T-helper 2 cell treated with Interferon-gamma antibody and Interleukin-4, amounts not matched to agents 100 ng/mL and 5 ng/mL, for 36 hours (primary cell): ENCODE measurements at regions not wholly inside any gene's neighbourhood (a gene's known extent, or its start where the extent isn't known, plus 50 kb on each side); places are given as distances from the start of the nearest gene placed in this dataset.
"Not testable (repeated sequence)": the region's sequence is repeated elsewhere in the genome, so short reads cannot be mapped to it uniquely, and the experiment has no call there.

Source experiments
- intact Hi-C: fragments of 100-400 bp; cut with micrococcal nuclease; formaldehyde crosslinking; loops from one replicate; pipeline ENCODE4 v1.15.1; 2023

- intact Hi-C loops: no loop called here
These were observed 128.4 kb upstream of the RAB4A start for GRCh38 chr1:229142471-229142870.

DNA sequence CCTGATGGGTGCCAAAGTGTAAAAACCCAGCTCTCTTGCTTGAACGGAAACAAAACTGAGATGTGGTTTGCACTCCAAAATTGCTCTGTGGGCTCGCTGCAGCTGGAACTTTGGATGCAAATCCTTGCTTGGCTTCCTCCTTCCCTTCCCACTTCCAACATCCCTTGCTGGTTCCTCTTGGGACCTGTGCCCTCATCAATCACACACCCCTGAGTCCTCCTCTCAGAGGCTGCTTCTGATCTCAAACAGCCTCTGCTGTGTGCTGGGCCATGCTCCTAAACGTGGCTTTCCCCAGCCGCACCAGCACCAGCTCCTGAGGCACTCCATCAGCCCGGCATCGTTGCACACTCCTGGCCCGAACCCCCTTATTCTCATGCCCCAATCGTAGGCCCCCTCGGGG, 124.3 kb upstream of the RAB4A start:
- intact Hi-C loops: no loop called here

DNA sequence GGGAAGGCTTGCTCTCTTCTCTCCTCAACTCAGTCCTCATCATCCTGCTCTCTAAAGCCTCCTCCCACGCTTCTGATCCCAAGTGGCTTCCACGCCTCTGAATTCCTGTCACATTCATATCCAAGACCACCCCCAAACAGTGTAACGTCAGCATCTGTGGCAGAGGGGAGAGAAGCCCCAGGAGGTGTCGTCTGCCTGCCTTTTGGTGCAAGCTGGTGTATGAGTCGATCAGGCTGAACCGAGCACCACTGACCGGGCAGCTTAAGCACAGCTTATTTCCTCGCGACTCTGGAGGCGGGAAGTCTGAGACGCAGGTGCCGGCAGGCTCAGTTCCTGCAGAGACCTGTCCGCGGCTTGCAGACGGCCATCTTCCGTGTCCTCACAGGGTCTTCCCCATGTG, 123.8 kb upstream of the RAB4A start:
- intact Hi-C loops: no loop called here

GRCh38 chr1:229148041-229148671, 122.8 kb upstream of the RAB4A start:
- intact Hi-C loops: no loop called here

- intact Hi-C loops: no loop called here
These were observed 122.2 kb upstream of the RAB4A start for GRCh38 chr1:229148743-229149142.

GRCh38 chr1:229149435-229149834, 121.5 kb upstream of the RAB4A start:
- intact Hi-C loops: no loop called here

DNA sequence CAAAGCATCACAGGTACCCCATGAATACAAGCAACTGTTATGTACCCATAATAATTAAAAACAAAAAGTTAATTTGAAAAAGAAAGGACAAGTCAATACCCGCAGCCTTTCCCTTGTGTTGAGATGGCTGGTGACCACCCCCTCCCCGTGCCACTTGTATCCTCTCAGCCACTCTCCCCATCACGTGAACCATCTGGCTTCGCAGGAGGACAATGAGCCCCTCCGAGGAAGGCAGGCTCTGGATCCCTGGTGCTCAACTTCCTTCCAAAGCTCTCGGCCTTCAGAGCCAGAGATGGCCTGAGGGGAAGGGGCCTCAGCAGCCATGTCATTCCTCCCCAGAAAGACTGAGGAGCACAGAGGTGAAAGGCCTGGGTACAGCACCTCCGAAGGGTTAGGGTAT, 120.4 kb upstream of the RAB4A start:
- intact Hi-C loops: no loop called here

DNA sequence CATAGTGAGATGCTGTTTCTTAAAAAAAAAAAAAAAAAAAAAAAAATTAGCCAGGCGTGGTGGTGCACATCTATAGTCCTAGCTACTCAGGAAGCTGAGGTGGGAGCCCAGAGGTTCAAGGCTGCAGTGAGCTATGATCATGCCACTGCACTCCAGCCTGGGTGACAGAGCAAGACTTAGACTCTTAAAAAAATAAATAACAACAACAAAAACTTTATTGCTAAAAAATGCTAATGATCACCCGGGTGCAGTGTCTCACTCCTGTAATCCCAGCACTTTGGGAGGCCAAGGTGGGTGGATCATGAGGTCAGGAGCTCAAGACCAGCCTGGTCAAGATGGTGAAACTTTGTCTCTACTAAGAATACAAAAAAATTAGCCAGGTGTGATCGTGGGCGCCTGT, 119.5 kb upstream of the RAB4A start:
- intact Hi-C loops: not testable (repeated sequence)

DNA sequence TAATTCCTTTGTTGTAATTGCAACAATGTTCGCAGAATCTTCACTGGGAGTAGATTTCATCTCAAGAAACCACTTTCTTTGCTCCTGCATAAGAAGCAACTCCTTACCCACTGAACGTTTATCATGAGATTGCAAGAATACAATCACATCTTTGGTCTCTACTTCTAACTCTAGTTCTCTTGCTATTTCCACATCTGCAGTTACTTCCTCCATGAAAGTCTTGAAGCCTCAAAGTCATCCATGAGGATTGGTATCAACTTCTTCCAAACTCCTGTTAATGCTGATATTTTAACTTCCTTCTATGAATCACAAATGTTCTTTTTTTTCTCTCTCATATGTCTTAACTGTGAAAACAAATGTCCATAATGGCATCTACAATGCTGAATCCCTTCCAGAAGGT, 118.6 kb upstream of the RAB4A start:
- intact Hi-C loops: no loop called here

DNA sequence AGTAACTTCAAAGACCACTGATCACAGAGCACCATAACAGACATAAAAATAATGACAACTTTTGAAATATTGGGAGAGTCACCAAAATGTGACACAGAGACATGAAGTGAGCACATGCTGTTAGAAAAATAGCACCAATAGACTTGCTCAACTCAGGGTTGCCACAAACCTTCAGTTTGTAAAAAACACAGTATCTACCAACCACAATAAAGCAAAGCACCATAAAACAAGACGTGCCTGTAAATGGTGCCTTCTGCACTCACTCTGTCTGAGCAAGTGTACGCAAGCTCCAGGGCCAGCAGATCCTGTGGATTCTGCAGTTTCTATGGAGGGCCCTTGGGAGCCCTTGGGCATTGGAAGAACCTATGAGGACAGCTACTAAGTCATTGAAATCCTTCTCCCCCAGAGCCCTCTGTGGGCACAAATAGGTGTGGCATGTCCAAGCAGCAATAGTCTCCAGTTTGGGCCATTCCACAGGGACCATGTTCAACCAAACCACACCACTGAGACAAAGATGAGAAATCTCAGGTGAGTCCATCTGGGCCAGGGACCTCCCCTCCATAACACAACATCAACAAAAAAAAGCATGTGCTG, 116.9 kb upstream of the RAB4A start:
- intact Hi-C loops: no loop called here

DNA sequence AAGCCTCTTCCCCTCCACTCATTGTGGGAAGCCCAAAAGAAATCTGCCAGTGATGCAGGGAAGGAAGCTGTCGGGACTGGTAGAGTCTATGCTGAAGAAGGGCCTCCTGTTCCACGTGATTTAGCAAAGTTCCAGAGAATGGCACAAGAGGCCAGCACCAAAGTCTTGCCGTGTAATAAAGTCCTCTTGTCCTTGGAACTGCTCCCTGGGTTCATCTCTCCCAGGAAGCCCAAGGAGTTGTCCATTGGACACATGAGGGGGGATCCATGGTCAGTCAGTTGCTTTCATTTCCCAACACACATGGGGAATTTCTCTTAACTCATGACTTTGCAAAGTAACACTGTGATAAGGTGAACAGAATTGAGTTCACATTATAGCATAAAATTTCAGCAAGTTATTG, 116.1 kb upstream of the RAB4A start:
- intact Hi-C loops: no loop called here

DNA sequence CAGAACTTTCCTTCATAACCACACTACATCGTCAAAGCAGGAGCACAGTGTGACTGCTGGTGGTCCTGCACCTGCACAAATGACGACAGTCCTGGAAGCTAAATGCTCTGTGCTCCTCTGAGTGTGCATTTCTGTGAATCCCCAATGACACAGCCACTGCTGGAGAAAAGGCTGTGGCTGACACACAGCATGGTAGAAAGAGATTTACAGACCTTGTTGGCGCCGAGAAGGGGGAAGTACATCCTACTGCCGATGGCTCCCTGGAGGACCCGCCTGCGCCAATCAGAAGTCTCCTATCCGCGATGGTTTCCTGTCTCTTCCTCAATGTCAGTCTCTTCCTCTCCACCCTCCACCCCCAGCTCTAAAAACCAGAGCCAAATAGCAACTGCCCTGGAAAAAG, 115.4 kb upstream of the RAB4A start:
- intact Hi-C loops: no loop called here

DNA sequence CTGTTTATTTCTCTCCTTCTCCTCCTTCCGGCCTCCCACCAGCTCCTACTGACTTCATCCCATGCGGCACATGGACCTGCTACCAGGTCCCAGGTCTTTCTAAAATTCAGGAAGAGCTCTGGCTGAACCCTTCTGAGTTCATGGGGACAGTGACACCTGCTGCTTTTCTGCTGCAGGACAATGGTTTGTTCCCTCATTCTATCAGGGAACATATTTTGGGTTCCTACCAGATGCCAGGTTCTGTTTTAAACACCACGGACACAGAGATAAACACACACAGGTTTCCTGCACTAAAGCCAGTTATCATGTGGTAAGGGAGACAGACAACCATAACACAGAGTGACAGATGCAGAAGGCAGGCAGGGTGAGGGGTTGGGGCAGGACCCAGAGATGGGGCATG, 114.0 kb upstream of the RAB4A start:
- intact Hi-C loops: no loop called here

GRCh38 chr1:229157480-229157879, 113.4 kb upstream of the RAB4A start:
- intact Hi-C loops: no loop called here

DNA sequence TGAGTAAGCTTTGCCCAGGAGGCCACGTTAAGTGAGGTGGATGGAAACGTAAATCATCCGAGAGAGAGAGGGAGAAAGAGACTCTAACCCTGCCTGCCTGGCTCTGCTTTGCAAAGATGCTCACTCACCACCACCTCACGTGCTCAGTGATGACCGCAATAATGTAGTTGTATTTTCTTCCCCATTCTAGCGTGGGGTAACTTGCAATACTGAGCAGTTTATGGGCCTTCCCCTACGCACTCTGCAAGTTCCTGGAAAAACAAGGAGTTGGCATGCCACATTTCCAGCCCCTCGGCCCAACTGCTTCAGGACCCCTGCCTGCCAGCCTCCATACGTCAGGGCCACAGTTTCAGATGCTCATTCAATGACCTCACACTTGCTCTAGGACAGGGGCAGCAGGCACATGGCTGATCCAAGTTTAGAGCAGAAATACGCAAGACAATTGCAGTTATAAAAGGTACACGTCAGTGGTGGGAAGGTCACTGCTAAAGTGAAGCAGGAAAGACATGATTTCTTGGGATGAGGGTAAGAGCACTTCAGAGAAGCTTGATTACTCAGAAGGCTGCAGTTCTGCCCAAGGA, 112.5 kb upstream of the RAB4A start:
- intact Hi-C loops: no loop called here

DNA sequence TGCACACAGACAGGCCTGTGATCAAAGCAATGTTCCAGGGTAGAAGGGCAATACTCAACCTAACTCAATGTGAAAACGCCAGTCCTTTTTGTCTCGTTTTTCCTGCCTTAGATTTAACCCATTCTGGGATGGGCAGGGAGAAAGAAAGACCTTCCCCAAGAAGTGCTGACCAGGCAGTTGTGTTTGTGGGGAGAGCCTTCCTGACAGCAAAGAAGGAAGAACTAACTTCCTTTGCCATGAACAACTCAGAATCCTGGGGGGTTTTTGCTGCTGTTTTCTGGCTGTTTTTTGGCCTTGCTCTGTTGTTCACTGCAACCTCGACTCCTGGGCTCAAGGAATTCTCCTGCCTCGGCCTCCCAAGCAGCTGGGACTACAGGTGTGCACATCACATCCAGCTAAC, 112.0 kb upstream of the RAB4A start:
- intact Hi-C loops: no loop called here

DNA sequence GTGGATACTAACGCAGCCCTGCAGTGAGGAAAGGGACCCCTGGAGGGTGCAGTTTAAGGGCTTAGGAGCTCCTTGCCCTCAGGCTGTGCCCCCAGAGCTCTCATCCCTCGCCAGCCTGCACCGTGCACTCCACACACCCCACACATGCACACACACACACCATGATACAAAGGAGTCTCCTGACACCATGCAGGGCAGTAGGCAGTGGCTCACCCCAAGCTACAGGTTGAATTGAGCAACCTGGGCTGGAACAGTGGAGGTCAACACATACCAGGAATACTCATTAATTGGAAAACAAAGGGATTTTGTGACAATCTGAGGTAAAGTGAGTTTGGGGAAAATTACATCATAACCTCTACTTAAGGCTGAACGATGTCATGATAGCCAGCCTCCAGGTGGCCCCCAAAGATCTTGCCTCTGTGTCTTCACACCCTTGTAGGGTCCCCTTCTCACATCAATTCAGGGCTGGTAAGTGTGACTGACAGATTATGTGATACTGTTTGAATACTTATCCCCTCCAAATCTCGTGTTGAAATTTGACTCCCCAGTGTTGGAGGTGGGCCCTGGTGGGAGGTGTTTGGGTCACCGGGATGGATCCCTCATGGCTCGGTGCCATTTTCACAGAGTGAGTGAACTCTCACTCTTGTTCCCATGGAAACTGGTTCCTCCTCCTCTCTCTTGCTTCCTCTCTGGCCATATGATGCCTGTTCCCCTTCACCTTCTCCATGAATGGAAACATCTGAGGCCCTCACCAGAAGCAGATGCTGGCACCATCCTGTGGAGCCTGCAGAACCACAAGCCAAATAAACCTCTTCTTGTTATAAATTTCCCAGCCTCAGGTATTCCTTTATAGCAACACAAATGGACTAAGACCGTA, 111.0 kb upstream of the RAB4A start:
- intact Hi-C loops: no loop called here

DNA sequence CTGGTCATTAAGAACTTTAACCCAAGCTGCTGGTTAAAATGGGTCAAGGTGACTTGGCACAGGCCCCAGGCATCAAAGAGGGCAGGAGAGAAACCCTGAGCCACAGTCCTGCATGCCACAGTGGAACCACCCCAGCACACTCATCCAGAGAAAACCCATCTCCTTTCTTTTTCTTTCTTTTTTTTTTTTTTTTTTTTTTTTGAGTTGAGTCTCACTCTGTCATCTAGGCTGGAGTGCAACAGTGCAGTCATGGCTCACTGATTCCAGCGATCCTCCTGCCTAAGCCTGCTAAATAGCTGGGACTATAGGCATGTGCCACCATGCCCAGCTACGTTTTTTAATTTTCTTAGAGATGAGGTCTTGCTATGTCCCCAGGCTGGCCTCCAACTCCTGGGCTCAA, 109.2 kb upstream of the RAB4A start:
- intact Hi-C loops: no loop called here

DNA sequence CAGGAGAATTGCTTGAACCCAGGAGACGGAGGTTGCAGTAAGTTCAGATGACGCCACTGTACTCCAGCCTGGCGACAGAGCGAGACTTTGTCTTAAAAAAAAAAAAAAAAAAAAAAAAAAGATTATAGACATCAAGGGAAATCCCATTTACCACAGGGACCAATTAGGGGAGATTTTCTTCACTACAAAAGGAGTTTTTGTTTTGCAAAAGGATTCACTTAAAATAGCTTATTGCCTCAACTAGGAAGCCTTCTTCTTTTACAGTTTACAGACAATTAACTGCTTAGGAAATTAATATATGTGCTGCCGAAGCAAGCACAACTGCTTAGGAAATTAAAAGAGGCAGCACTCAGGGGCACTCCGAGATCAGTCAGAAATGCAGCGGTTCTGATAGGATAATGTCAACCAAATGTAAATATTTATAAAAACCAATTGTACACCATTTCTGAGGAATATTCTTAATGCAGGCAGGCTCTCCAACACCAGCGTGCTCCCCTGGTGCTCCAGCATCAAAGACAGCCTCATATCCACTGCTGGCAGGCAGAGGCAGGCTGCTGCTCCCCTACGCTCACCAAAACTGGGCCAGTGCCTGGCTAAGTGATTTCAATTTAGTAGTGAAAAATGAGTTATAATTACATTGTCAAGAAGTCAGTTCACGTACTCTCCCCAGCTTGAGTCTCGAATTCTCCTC, 107.9 kb upstream of the RAB4A start:
- intact Hi-C loops: no loop called here

DNA sequence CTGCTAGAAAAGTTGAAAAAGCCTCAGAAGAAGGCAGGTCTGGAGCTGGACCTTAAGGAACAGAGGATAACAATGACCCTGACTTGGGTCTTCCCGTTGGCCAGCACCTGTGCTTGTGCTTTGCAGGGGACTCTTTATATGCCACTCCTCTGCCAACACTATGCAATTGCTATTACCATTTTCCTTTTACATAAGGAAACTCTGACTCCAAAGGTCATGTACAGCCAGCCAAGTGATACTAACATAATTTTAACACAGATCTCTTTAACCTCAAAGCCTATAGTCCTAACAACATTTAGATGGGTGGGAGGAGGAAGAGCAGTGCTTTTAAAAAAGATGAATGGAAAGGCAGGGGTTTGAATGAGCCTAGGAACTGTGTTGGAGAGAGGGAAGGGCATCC, 106.6 kb upstream of the RAB4A start:
- intact Hi-C loops: no loop called here

DNA sequence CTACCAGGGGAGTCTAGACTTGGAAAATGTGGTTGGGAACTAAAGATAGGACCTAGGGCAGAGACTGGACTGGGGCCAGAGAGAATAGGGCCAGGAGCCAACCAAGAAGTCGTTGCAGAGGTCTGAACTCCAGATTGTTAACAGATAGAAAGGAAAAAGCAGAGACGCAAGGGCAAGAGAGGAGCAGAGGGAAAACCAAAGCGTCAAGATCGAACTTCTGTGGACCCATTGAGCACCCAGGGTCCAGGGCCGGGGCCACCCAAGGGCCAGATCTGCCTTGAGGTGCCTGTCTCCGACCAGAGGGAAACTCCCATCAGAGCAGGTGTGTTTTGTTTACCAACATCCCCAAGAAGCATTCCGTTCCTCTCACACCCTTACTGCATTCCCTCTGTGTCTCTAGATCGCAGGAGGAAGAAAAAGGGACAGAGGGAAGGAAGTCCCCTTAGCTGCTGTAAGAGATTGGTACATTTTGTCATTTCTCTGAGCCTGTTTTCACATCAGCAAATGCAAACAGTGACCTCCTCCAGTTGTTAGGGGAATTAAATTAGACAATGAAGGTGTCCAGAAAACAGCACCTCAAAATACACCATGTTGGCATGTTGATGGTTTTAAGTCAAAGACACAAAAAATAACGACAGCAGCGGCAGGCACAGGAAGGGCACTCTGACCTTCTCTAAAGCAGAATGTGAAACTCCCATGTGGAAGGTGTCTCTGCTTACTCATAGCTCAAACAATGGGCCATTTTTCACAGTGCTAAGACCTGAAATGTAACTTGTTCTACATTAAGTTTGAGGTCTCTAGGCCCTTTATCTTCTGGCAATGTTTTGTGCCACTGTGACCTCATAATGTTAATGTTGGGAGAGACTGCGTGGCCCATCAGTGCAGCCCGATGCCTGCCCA, 105.8 kb upstream of the RAB4A start:
- intact Hi-C loops: no loop called here
